ENCODE measurements at regions not wholly inside any gene's neighbourhood (a gene's known extent, or its start where the extent isn't known, plus 50 kb on each side); places are given as distances from the start of the nearest gene placed in this dataset.

GRCh38 chr6:76578746-76579145 is 506.3 kb upstream of the IMPG1 start:
- H3K36me3 ChIP-seq (ENCODE audit: control insufficient read depth in 2 of 2, extremely low read depth in 1 of 2, insufficient read depth in 2 of 2, low read length in 2 of 2): no peaks in the 10 kb centered on the region
- H3K9ac ChIP-seq (ENCODE audit: control insufficient read depth, extremely low read depth, insufficient read depth, low read length): no peak overlapping the region
- H2AFZ ChIP-seq (ENCODE audit: control insufficient read depth, low read length): no peak overlapping the region
- FAIRE-seq (no peak), DNase-seq (ENCODE audit: low read depth, low spot score) (no peak)
- H3K9me3 ChIP-seq (ENCODE audit: control insufficient read depth, low read depth, low read length): no peaks in the 10 kb centered on the region
- no peaks in the 10 kb centered on the region for H3K27me3 ChIP-seq (ENCODE audit: control insufficient read depth, extremely low read depth, insufficient read depth, low read length)
- H3K4me1 ChIP-seq (ENCODE audit: control insufficient read depth, extremely low read depth, insufficient read depth, low read length): no peaks in the 10 kb centered on the region
- no peak overlapping the region for H3K4me3 ChIP-seq (ENCODE audit: control insufficient read depth in 2 of 3, extremely low read depth in 1 of 3, insufficient read depth in 2 of 3, low read depth in 1 of 3, low read length in 3 of 3)
- H3K79me2 ChIP-seq (ENCODE audit: control insufficient read depth, insufficient read depth, low read length): no peaks in the 10 kb centered on the region
- TF ChIP-seq CTCF (optimal IDR thresholded peaks at IDR 0.05 in 1 of 3, IDR thresholded peaks at IDR 0.05 in 1 of 3, conservative IDR thresholded peaks at IDR 0.05 in 1 of 3; ENCODE audit: extremely low read depth in 1 of 3, insufficient read depth in 2 of 3, low read length in 3 of 3): no peak
- TF ChIP-seq EZH2 (IDR thresholded peaks at IDR 0.05; ENCODE audit: low read length): no peak
- no peaks in the 10 kb centered on the region for H3K9me1 ChIP-seq (ENCODE audit: control insufficient read depth, extremely low read depth, insufficient read depth, low read length)
- H4K20me1 ChIP-seq (ENCODE audit: control insufficient read depth, extremely low read depth, insufficient read depth, low read length): no peaks in the 10 kb centered on the region
- dilution Hi-C loops (cut with MboI; ENCODE audit: extremely low pct_ligation_motif_present, low sequenced_read_pairs): no loop called here
- H3K27ac ChIP-seq (ENCODE audit: control insufficient read depth, insufficient read depth, low read length): no peak overlapping the region
- no peak overlapping the region for H3K4me2 ChIP-seq (ENCODE audit: control insufficient read depth, extremely low read depth, insufficient read depth, low read depth, low read length)

GRCh38 chr6:76574746-76575145 is 502.3 kb upstream of the IMPG1 start:
- Histone ChIP-seq H2AFZ (ENCODE audit: control insufficient read depth, low read length) (no peak overlapping the region), H3K4me2 (ENCODE audit: control insufficient read depth, extremely low read depth, insufficient read depth, low read depth, low read length) (no peak overlapping the region), H3K9ac (ENCODE audit: control insufficient read depth, extremely low read depth, insufficient read depth, low read length) (no peak overlapping the region), H3K27me3 (ENCODE audit: control insufficient read depth, extremely low read depth, insufficient read depth, low read length) (no peaks in the 10 kb centered on the region), H3K36me3 (ENCODE audit: control insufficient read depth in 2 of 2, extremely low read depth in 1 of 2, insufficient read depth in 2 of 2, low read length in 2 of 2) (no peaks in the 10 kb centered on the region), H3K4me1 (ENCODE audit: control insufficient read depth, extremely low read depth, insufficient read depth, low read length) (no peaks in the 10 kb centered on the region), H3K27ac (ENCODE audit: control insufficient read depth, insufficient read depth, low read length) (no peak overlapping the region), H4K20me1 (ENCODE audit: control insufficient read depth, extremely low read depth, insufficient read depth, low read length) (no peaks in the 10 kb centered on the region), H3K4me3 (ENCODE audit: control insufficient read depth in 2 of 3, extremely low read depth in 1 of 3, insufficient read depth in 2 of 3, low read depth in 1 of 3, low read length in 3 of 3) (no peak overlapping the region), H3K9me1 (ENCODE audit: control insufficient read depth, extremely low read depth, insufficient read depth, low read length) (no peaks in the 10 kb centered on the region), H3K79me2 (ENCODE audit: control insufficient read depth, insufficient read depth, low read length) (no peaks in the 10 kb centered on the region), H3K9me3 (ENCODE audit: control insufficient read depth, low read depth, low read length) (no peaks in the 10 kb centered on the region)
- no peak for TF ChIP-seq CTCF (optimal IDR thresholded peaks at IDR 0.05 in 1 of 3, IDR thresholded peaks at IDR 0.05 in 1 of 3, conservative IDR thresholded peaks at IDR 0.05 in 1 of 3; ENCODE audit: extremely low read depth in 1 of 3, insufficient read depth in 2 of 3, low read length in 3 of 3)
- TF ChIP-seq EZH2 (IDR thresholded peaks at IDR 0.05; ENCODE audit: low read length): no peak
- FAIRE-seq (no peak), DNase-seq (ENCODE audit: low read depth, low spot score) (no peak)
- dilution Hi-C loops (cut with MboI; ENCODE audit: extremely low pct_ligation_motif_present, low sequenced_read_pairs): no loop called here

All from keratinocyte (primary cell).